ENCODE measurements at regions not wholly inside any gene's neighbourhood (a gene's known extent, or its start where the extent isn't known, plus 50 kb on each side); places are given as distances from the start of the nearest gene placed in this dataset.

DNA sequence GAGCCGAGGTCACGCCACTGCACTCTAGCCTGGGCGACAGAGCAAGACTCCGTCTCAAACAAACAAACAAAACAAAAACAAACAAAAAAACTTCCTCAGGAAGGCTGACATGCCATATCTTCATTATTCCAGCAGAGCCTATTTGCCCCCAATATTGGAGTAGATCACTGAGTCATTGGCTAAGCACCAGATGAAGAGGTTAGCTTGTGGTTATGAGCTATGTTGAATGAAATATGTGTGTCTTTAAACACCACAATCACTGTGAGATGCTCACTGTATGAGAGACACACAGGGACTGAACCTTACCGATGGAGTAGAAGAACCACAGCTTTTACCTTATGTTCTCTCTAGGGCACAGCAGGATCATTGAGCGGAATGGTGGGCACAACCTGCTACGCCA is 122.1 kb upstream of the EOLA2 start:
- DNase-seq = no peak
- Mint-ChIP-seq H3K27ac (no peak overlapping the region), H3K9me3 (no peaks in the 10 kb centered on the region), H3K4me1 (ENCODE audit: low read depth) (no peaks in the 10 kb centered on the region), H3K36me3 (ENCODE audit: low read depth) (no peaks in the 10 kb centered on the region), H3K4me3 (no peak overlapping the region), H3K27me3 (ENCODE audit: low read depth) (peaks cover 4% of the 10 kb centered on the region)
- intact Hi-C loops (cut with micrococcal nuclease) = no loop called here
- CTCF ChIA-PET = no interaction called here

GRCh38 chrX:150062292-150063137 is 124.2 kb upstream of the EOLA2 start:
- peaks cover 4% of the 10 kb centered on the region for H3K27me3 Mint-ChIP-seq (ENCODE audit: low read depth)
- CTCF ChIA-PET = interaction anchor here (0.7 kb wide), 1 partner anchor 12 kb away, joined by 4 read pairs; no protein-coding TSS in a partner anchor
- H3K36me3 Mint-ChIP-seq (ENCODE audit: low read depth) = no peaks in the 10 kb centered on the region
- no peak for DNase-seq
- no peak overlapping the region for H3K27ac Mint-ChIP-seq
- intact Hi-C loops (cut with micrococcal nuclease) = no loop called here
- no peaks in the 10 kb centered on the region for H3K9me3 Mint-ChIP-seq
- H3K4me1 Mint-ChIP-seq (ENCODE audit: low read depth) = no peaks in the 10 kb centered on the region
- H3K4me3 Mint-ChIP-seq = no peak overlapping the region

DNA sequence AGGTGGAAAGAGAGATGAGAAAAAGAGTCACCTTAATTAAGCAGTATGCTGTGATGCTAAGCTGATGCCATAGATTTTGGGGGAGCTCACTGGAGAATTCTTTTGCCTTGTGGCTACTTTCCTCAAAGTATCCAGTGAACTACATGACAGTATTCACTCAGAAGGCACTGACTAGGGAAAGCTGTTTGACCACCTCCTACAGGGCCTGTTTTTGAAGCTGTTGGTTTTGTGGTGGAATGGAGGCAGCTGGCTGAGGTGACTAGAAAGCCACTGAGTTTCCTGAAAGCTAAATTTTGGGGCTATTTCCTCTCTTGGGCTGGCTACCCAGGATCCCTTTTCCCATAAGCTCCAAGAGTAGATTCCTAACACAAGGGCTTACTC is 124.8 kb upstream of the EOLA2 start:
- intact Hi-C loops (cut with micrococcal nuclease) = no loop called here
- Mint-ChIP-seq H3K4me1 (ENCODE audit: low read depth) (no peaks in the 10 kb centered on the region), H3K9me3 (no peaks in the 10 kb centered on the region), H3K36me3 (ENCODE audit: low read depth) (no peaks in the 10 kb centered on the region), H3K4me3 (no peak overlapping the region), H3K27me3 (ENCODE audit: low read depth) (peaks cover 4% of the 10 kb centered on the region), H3K27ac (no peak overlapping the region)
- no peak for DNase-seq
- CTCF ChIA-PET = interaction anchor here (0.7 kb wide), 1 partner anchor 13 kb away, joined by 4 read pairs; no protein-coding TSS in a partner anchor

- DNase-seq = no peak
- CTCF ChIA-PET = no interaction called here
- Mint-ChIP-seq H3K4me1 (ENCODE audit: low read depth) (no peaks in the 10 kb centered on the region), H3K9me3 (no peaks in the 10 kb centered on the region), H3K36me3 (ENCODE audit: low read depth) (no peaks in the 10 kb centered on the region), H3K27ac (no peak overlapping the region), H3K4me3 (no peak overlapping the region), H3K27me3 (ENCODE audit: low read depth) (peaks cover 4% of the 10 kb centered on the region)
- intact Hi-C loops (cut with micrococcal nuclease) = no loop called here
These were observed 125.4 kb upstream of the EOLA2 start for GRCh38 chrX:150063674-150064073.

GRCh38 chrX:150074175-150074574 is 135.9 kb upstream of the EOLA2 start:
- CTCF ChIA-PET = no interaction called here
- H3K4me3 Mint-ChIP-seq = no peak overlapping the region
- intact Hi-C loops (cut with micrococcal nuclease) = no loop called here
- H3K27ac Mint-ChIP-seq = no peak overlapping the region
- H3K36me3 Mint-ChIP-seq (ENCODE audit: low read depth) = no peaks in the 10 kb centered on the region
- DNase-seq = no peak
- H3K27me3 Mint-ChIP-seq (ENCODE audit: low read depth) = no peaks in the 10 kb centered on the region
- H3K4me1 Mint-ChIP-seq (ENCODE audit: low read depth) = no peaks in the 10 kb centered on the region
- no peaks in the 10 kb centered on the region for H3K9me3 Mint-ChIP-seq

- H3K4me3 Mint-ChIP-seq = no peak overlapping the region
- no peak for DNase-seq
- intact Hi-C loops (cut with micrococcal nuclease) = no loop called here
- no peaks in the 10 kb centered on the region for H3K36me3 Mint-ChIP-seq (ENCODE audit: low read depth)
- no peaks in the 10 kb centered on the region for H3K27me3 Mint-ChIP-seq (ENCODE audit: low read depth)
- CTCF ChIA-PET = no interaction called here
- no peak overlapping the region for H3K27ac Mint-ChIP-seq
- H3K9me3 Mint-ChIP-seq = no peaks in the 10 kb centered on the region
- H3K4me1 Mint-ChIP-seq (ENCODE audit: low read depth) = no peaks in the 10 kb centered on the region
These were observed 142.2 kb upstream of the EOLA2 start for GRCh38 chrX:150080497-150080896.

DNA sequence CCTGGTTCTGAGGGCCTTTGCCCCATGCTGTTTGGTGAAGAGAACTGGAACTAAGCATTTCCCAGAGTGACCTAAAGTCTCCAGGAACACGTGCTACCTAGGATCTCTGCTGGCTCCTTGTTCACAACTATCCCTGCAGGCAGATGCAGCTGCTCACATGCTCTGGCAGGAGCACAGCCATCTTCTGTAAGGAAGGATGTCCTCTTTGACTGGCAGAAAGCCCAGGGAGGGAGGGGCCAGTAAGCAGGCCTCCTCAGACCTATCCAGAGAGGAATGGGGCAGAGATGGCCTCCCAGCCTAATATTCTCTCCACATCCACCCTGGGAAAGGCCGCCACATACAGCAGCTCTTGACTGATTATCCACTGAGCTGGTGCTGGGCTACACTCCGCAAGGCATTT is 142.8 kb upstream of the EOLA2 start:
- Mint-ChIP-seq H3K4me1 (ENCODE audit: low read depth) (no peaks in the 10 kb centered on the region), H3K27ac (no peak overlapping the region), H3K9me3 (no peaks in the 10 kb centered on the region), H3K27me3 (ENCODE audit: low read depth) (no peaks in the 10 kb centered on the region), H3K36me3 (ENCODE audit: low read depth) (no peaks in the 10 kb centered on the region), H3K4me3 (no peak overlapping the region)
- DNase-seq = no peak
- CTCF ChIA-PET = no interaction called here
- intact Hi-C loops (cut with micrococcal nuclease) = no loop called here

- no peak overlapping the region for H3K4me3 Mint-ChIP-seq
- no peak overlapping the region for H3K27ac Mint-ChIP-seq
- H3K4me1 Mint-ChIP-seq (ENCODE audit: low read depth) = no peaks in the 10 kb centered on the region
- no peaks in the 10 kb centered on the region for H3K36me3 Mint-ChIP-seq (ENCODE audit: low read depth)
- no peaks in the 10 kb centered on the region for H3K9me3 Mint-ChIP-seq
- CTCF ChIA-PET = no interaction called here
- intact Hi-C loops (cut with micrococcal nuclease) = no loop called here
- H3K27me3 Mint-ChIP-seq (ENCODE audit: low read depth) = no peaks in the 10 kb centered on the region
- DNase-seq = no peak
These were observed 146.4 kb upstream of the EOLA2 start for GRCh38 chrX:150084496-150085229.

DNA sequence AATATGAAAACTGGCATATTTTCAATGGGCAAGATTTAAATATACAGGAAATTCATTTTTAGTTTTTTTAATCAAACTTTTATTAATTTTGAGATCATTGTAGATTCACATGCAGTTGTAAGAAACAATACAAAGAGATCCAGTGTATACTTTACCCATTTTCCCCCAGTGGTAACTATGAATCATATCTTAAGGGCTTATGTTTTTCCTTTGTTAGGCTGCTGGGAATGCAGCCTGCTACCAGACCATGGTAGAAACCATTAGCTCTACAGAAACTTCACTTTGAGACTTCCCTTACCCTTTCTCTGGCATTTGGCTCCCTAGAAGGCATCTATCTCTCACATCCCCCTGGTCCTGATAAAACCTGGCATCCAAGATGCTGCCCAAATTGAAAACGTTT is 147.6 kb upstream of the EOLA2 start:
- Mint-ChIP-seq H3K27me3 (ENCODE audit: low read depth) (no peaks in the 10 kb centered on the region), H3K36me3 (ENCODE audit: low read depth) (no peaks in the 10 kb centered on the region), H3K27ac (no peak overlapping the region), H3K4me3 (no peak overlapping the region), H3K4me1 (ENCODE audit: low read depth) (no peaks in the 10 kb centered on the region), H3K9me3 (no peaks in the 10 kb centered on the region)
- CTCF ChIA-PET = no interaction called here
- intact Hi-C loops (cut with micrococcal nuclease) = no loop called here
- DNase-seq = no peak

- Mint-ChIP-seq H3K4me1 (ENCODE audit: low read depth) (no peaks in the 10 kb centered on the region), H3K27ac (no peak overlapping the region), H3K36me3 (ENCODE audit: low read depth) (no peaks in the 10 kb centered on the region), H3K27me3 (ENCODE audit: low read depth) (no peaks in the 10 kb centered on the region), H3K9me3 (no peaks in the 10 kb centered on the region), H3K4me3 (no peak overlapping the region)
- CTCF ChIA-PET = no interaction called here
- DNase-seq = no peak
- intact Hi-C loops (cut with micrococcal nuclease) = no loop called here
These were observed 148.1 kb upstream of the EOLA2 start for GRCh38 chrX:150086371-150086770.

- intact Hi-C loops (cut with micrococcal nuclease) = no loop called here
- no peaks in the 10 kb centered on the region for H3K27me3 Mint-ChIP-seq (ENCODE audit: low read depth)
- no peaks in the 10 kb centered on the region for H3K4me1 Mint-ChIP-seq (ENCODE audit: low read depth)
- no peaks in the 10 kb centered on the region for H3K9me3 Mint-ChIP-seq
- H3K27ac Mint-ChIP-seq = no peak overlapping the region
- no peak overlapping the region for H3K4me3 Mint-ChIP-seq
- CTCF ChIA-PET = no interaction called here
- no peak for DNase-seq
- no peaks in the 10 kb centered on the region for H3K36me3 Mint-ChIP-seq (ENCODE audit: low read depth)
These were observed 149.3 kb upstream of the EOLA2 start for GRCh38 chrX:150087612-150088011.

DNA sequence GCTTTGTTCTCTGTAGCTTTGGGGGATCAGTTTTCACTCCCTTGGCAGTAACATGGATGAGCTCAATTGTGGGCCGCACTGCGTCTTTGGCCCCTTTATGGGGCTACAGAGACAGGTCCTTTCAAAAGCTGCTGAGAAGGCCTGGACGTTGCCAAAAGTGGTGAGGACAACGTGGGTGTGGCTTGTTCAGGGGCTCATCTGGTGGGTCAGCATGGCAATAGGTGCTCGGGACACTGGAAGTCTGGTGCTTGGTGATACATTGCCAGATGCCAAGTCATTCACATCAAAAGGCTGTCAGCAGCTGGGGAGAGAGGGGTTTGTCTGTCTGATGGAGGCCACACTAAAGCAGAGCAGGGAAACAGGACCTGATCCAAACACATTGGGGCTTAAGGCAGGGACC is 149.8 kb upstream of the EOLA2 start:
- H3K27ac Mint-ChIP-seq = no peak overlapping the region
- H3K9me3 Mint-ChIP-seq = no peaks in the 10 kb centered on the region

More for the DNA sequence above, 149.8 kb upstream of the EOLA2 start:
- intact Hi-C loops (cut with micrococcal nuclease) = no loop called here
- DNase-seq = no peak
- no peaks in the 10 kb centered on the region for H3K36me3 Mint-ChIP-seq (ENCODE audit: low read depth)
- no peaks in the 10 kb centered on the region for H3K4me1 Mint-ChIP-seq (ENCODE audit: low read depth)
- CTCF ChIA-PET = no interaction called here
- no peaks in the 10 kb centered on the region for H3K27me3 Mint-ChIP-seq (ENCODE audit: low read depth)
- H3K4me3 Mint-ChIP-seq = no peak overlapping the region
